Omental fat pad (tissue), 3 donors: ENCODE measurements at regions not wholly inside any gene's neighbourhood (a gene's known extent, or its start where the extent isn't known, plus 50 kb on each side); places are given as distances from the start of the nearest gene placed in this dataset.
"Not testable (repeated sequence)": the region's sequence is repeated elsewhere in the genome, so short reads cannot be mapped to it uniquely, and the experiment has no call there.

ENCODE experiments used
- ATAC-seq: fragments of 150-250 bp; one replicate; pipeline ENCODE4 v1.9.1; 2016; ENCODE audit warnings: mild to moderate bottlenecking, moderate library complexity; ENCODE audit not compliant: low FRiP score
- DNase-seq: peaks from one replicate; pipeline ENCODE4 v3.0.0-alpha.2; 2019; ENCODE audit warnings: low spot score
- TF ChIP-seq, protein P1 (sequence below), 3 donors: fragments of 450-650 bp; IDR thresholded peaks; one replicate each; pipeline ENCODE4 v1.5.1; 2016 to 2017; ENCODE audit warnings: antibody characterized with exemption in 3 of 3, mild to moderate bottlenecking in 3 of 3, moderate library complexity in 2 of 3

DNA sequence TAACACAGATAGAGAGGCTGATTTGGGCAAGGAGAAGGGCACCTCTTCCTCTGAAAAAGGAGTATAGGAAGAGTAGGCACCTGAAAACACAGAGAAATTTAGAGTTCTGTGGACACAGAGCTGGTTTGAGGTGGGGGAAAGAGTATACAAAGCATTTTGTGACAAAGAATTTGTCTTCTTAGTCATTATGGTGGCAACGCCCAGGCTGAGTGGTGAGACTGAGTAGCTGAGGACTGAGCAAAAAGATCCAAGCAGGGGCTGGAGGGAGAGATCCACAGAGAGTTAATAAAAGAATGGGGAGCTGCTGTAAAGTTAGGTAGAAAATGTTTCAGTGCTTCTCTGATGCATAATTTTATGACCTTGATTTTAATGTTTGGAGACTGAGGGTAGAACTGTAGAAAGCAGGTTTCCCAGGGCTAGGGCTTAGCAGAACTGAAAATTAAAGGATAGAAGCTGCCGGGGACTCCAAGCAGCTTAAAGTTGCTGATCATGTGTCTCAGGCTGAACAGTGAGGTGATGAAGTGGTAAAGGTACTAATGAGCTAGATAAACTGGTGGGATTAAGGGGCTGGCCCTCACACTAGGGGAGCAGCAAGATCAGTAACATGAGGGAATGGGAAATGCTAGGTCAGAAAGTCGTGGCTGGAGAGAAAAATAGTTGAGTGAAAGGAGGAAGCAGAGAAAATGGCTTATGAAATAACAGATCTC lies 118.9 kb downstream of the CEP44 start:
- ATAC-seq: no peak
- DNase-seq: no peak
- TF ChIP-seq, protein P1, sequence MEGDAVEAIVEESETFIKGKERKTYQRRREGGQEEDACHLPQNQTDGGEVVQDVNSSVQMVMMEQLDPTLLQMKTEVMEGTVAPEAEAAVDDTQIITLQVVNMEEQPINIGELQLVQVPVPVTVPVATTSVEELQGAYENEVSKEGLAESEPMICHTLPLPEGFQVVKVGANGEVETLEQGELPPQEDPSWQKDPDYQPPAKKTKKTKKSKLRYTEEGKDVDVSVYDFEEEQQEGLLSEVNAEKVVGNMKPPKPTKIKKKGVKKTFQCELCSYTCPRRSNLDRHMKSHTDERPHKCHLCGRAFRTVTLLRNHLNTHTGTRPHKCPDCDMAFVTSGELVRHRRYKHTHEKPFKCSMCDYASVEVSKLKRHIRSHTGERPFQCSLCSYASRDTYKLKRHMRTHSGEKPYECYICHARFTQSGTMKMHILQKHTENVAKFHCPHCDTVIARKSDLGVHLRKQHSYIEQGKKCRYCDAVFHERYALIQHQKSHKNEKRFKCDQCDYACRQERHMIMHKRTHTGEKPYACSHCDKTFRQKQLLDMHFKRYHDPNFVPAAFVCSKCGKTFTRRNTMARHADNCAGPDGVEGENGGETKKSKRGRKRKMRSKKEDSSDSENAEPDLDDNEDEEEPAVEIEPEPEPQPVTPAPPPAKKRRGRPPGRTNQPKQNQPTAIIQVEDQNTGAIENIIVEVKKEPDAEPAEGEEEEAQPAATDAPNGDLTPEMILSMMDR (IDR thresholded peaks at IDR 0.05): no peak

DNA sequence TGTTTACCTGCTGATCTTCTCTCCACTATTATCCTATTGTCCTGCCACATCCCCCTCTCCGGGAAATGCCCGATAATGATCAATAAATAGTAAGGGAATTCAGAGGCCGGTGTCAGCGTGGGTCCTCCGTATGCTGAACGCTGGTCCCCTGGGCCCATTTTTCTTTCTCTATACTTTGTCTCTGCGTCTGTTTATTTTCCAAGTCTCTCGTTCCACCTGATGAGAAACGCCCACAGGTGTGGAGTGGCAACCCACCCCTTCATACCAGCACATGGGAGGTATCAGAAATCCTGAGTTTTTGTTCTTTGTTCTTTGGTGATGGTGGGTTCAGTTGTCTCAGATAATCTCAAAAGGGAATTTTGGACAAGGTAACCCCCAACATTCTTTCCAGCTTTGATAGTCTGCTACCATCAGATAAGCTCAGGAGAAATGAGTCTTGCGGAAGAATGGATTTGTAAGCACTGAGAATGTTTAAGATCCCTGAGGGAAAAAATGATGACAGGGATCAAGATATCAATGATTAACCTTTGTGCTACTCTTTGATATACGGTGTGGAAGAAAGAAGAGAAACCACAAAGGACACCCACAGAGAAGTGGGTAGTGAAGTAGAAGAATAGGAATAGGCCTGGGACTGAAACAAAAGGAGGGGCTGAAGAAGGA lies 117.9 kb downstream of the CEP44 start:
- TF ChIP-seq, protein P1 (IDR thresholded peaks at IDR 0.05): no peak
- ATAC-seq: no peak
- no peak for DNase-seq

DNA sequence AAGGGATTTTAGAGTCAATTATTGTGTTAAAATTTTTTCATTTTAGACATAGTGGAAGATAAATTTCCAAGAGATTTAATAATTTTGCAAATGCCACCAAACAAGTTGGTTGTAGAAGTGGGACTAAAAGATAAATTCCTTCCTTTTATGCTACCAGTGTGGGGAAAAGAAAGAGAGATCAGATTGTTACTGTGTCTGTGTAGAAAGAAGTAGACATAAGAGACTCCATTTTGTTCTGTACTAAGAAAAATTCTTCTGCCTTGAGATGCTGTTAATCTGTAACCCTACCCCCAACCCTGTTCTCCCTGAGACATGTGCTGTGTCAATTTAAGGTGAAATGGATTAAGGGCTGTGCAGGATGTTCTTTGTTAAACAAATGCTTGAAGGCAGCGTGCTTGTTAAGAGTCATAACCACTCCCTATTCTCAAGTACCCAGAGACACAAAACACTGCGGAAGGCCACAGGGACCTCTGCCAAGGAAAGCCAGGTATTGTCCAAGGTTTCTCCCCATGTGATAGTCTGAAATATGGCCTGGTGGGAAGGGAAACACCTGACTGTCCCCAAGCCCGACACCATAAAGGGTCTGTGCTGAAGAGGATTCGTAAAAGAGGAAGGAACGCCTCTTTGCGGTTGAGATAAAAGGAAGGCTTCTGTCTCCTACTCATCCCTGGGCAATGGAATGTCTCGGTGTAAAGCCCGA lies 117.0 kb downstream of the CEP44 start:
- DNase-seq, ATAC-seq: not testable (repeated sequence)

DNA sequence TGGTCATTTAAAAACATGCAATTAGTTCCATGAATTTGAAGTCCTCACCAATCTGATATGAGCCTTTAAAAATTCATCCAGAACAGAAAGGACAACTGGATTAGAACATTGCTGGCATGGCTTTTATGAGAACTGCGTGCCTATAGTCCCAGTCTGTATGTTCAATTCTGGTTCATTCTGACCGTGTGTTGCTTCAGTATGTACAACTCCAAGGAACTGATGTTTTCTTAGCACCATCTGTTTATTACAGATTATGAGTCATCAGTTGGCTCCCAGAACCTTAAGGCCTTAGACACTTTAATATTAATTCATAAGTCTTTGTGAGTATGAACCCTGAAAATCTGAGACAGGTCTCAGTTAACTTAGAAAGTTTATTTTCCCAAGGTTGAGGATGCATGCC lies 115.0 kb downstream of the CEP44 start:
- TF ChIP-seq, protein P1 (IDR thresholded peaks at IDR 0.05): no peak
- ATAC-seq: no peak
- no peak for DNase-seq

DNA sequence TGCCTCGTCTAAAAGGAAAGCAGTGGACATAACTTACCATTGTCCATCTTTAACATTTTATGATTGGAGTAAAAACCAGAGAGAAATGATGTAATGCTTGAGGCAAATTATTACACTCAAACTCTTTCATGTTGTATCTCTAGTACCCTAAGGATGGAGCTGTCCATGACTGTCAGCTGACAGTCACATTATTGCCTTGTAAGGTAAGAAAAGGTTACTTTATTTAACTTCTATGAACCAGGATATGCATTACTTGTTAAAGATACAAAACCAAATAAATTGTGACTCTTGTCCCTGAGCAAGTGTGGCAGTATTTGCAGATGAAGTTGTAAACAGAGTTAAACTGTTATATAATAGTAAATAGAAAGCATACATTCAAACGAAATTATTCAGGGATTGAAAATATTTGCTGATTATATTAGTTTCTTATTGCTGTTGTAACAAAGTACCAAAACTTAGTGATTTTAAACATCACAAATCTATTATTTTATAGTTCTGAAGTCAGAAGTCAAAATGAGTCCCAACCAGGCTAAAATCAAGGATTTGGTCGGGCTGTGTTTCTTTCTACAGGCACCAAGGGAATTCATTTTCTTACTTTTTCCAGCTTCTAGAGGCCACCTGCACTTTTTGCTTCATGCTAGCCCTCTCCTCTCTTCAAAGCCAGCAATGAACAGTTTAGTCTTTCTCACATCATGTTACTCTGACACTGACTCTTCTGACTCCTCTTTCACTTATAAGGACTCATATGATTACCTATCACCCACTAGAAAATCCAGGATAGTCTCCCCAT lies 113.8 kb downstream of the CEP44 start:
- DNase-seq (no peak), ATAC-seq (no peak)
- TF ChIP-seq, protein P1 (IDR thresholded peaks at IDR 0.05): no peak

DNA sequence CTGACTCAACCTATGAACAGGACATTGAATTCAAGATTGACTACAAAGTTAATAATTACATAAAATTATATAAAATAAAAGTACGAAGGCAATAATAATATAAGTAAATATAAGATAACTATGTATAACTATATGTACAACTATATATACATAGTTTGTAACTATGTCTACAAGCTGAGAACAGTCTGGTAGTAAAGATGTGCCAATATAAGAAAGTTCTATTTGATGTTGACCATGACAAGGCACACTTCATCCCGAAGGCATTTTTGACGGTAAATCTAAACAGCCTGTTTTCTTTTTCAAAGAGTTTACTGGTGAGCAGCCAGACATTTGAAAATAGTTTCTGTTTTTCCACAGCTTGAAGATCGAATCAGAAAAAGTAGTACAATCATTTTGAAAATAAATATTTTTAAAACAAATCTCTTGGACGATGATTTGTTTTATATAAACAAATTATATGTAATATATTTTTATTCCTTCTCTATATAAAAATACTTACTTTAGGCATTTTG lies 112.9 kb downstream of the CEP44 start:
- no peak for DNase-seq
- TF ChIP-seq, protein P1 (IDR thresholded peaks at IDR 0.05): no peak
- ATAC-seq: no peak

DNA sequence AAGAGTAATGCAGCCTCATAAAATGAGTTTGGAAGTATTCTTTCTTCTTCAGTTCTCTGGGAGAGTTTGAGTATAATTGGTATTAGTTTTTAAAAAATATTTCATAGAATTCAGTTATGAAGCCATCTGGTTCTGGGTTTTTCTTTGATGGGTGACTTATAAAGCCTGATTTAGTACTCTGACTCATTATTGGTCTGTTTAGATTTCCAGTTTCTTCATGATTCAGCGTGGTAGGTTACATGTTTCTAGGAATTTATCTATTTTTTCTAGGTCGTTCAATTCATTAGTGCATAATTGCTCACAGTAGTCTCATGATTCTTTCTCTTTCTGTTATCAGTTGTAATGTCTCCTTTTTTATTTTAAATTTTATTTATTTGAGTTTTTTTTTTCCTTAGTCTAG lies 111.2 kb downstream of the CEP44 start:
- no peak for DNase-seq
- ATAC-seq: no peak
- TF ChIP-seq, protein P1 (IDR thresholded peaks at IDR 0.05): no peak
